Gastroesophageal sphincter (tissue), 4 donors: ENCODE measurements at regions not wholly inside any gene's neighbourhood (a gene's known extent, or its start where the extent isn't known, plus 50 kb on each side); places are given as distances from the start of the nearest gene placed in this dataset.

ENCODE experiments used
- ATAC-seq: fragments of 150-250 bp; one replicate; pipeline ENCODE4 v1.9.1; 2016; ENCODE audit warnings: mild to moderate bottlenecking, moderate library complexity
- H3K27ac ChIP-seq, 4 donors: fragments of 200-600 bp; sonication (generic) in 3 of 4; 1 replicate in 3 of 4; 2 replicates in 1 of 4; pipeline ENCODE4 v1.5.1; 2016 to 2019
- H3K27me3 ChIP-seq: fragments of 200-600 bp; sonication (generic); one replicate; pipeline ENCODE4 v1.5.1; 2019
- H3K36me3 ChIP-seq, 2 donors: fragments of 200-600 bp; sonication (generic); one replicate each; pipeline ENCODE4 v1.5.1; 2019; ENCODE audit warnings: control low read depth in 1 of 2
- H3K4me1 ChIP-seq, 3 donors: fragments of 200-600 bp; sonication (generic); 1 replicate in 2 of 3; 2 replicates in 1 of 3; pipeline ENCODE4 v1.5.1; 2016 to 2019; ENCODE audit warnings: control low read depth in 2 of 3
- H3K4me3 ChIP-seq, 2 donors: fragments of 200-600 bp; sonication (generic); one replicate each; pipeline ENCODE4 v1.5.1; 2019; ENCODE audit warnings: mild to moderate bottlenecking in 1 of 2, moderate library complexity in 1 of 2
- H3K9me3 ChIP-seq, 3 donors: fragments of 200-600 bp; sonication (generic); one replicate each; pipeline ENCODE4 v1.5.1; 2017 to 2019; ENCODE audit warnings: control low read depth in 2 of 3
- EP300 ChIP-seq: sonication (generic); formaldehyde crosslinking; IDR thresholded peaks from one replicate; pipeline ENCODE4 v1.6.1; 2017; ENCODE audit warnings: antibody characterized with exemption, mild to moderate bottlenecking
- POLR2A ChIP-seq, 2 donors: fragments of 450-650 bp; IDR thresholded peaks; one replicate each; pipeline ENCODE4 v1.6.1; 2017; ENCODE audit warnings: antibody characterized with exemption in 2 of 2, mild to moderate bottlenecking in 2 of 2, moderate library complexity in 1 of 2
- POLR2AphosphoS5 ChIP-seq: sonication (generic); formaldehyde crosslinking; IDR thresholded peaks from one replicate; pipeline ENCODE4 v1.6.1; 2017; ENCODE audit warnings: antibody characterized with exemption
- WGBS, 2 donors: methylation state at CpG; one replicate each; pipeline ENCODE4 v1.1.5; 2018; ENCODE audit warnings: low coverage in 1 of 2; 5-methylcytosine and 5-hydroxymethylcytosine counted together
- TF ChIP-seq, protein P1 (sequence below), 4 experiments: fragments of 200-600 bp in 2 of 4; fragments of 450-650 bp in 2 of 4; sonication (generic) in 1 of 4; IDR thresholded peaks; one replicate each; pipeline ENCODE4 v1.5.1; 2017 to 2019; ENCODE audit warnings: antibody characterized with exemption in 4 of 4, mild to moderate bottlenecking in 2 of 4, moderate library complexity in 2 of 4

DNA sequence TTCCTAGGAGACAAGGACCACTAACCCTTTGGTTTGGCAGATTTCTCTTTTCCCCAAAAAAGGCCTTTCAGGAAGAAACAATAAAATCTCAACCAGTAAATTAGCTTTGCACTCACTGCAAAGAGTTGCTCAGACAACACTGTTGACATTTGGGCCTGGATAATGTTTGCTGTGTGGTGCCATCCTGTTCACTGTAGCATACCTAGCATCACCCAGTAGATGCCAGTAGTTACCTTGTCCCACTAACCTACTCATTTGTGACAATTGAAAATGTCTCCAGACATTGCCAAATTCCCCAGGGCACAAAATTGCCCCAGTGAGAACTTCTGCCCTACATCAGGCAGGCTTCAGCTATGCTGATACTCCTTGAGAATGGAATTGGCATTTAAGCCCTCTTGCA lies 177.0 kb upstream of the ERCC4 start:
- Histone ChIP-seq H3K27me3 (no peaks in the 10 kb centered on the region), H3K36me3 (no peaks in the 10 kb centered on the region), H3K4me3 (no peak overlapping the region), H3K27ac (no peak overlapping the region), H3K9me3 (peaks cover 0 to 15% (median 0%) of the 10 kb centered on the region in 3 donors), H3K4me1 (no peaks in the 10 kb centered on the region)
- no peak for ATAC-seq
- TF ChIP-seq POLR2AphosphoS5 (no peak), POLR2A (IDR thresholded peaks at IDR 0.05) (no peak), EP300 (no peak)
- TF ChIP-seq, protein P1, sequence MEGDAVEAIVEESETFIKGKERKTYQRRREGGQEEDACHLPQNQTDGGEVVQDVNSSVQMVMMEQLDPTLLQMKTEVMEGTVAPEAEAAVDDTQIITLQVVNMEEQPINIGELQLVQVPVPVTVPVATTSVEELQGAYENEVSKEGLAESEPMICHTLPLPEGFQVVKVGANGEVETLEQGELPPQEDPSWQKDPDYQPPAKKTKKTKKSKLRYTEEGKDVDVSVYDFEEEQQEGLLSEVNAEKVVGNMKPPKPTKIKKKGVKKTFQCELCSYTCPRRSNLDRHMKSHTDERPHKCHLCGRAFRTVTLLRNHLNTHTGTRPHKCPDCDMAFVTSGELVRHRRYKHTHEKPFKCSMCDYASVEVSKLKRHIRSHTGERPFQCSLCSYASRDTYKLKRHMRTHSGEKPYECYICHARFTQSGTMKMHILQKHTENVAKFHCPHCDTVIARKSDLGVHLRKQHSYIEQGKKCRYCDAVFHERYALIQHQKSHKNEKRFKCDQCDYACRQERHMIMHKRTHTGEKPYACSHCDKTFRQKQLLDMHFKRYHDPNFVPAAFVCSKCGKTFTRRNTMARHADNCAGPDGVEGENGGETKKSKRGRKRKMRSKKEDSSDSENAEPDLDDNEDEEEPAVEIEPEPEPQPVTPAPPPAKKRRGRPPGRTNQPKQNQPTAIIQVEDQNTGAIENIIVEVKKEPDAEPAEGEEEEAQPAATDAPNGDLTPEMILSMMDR (IDR thresholded peaks at IDR 0.05) = no peak

DNA sequence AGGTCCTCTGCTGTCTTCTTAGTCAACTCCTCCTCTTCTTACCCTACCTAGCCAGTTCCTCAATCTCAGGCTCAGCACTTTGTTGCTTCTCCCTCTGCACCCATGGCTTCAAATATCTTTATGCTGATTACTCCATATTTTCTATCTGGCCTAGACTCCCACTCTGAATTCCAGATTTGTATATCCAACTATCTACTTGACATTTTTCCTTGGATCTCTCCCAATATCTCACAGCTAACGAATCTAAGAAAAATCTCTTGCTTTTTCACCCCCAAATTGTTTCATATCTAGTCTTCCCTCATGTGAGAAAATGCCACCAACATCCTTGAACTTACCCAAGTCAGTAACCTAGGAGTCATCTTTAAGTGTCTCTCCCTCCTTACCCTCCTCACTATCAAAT lies 176.4 kb upstream of the ERCC4 start:
- H3K27me3 ChIP-seq = no peaks in the 10 kb centered on the region
- no peaks in the 10 kb centered on the region for H3K4me1 ChIP-seq
- peaks cover 0 to 15% (median 0%) of the 10 kb centered on the region in 3 donors for H3K9me3 ChIP-seq
- no peak for ATAC-seq
- no peak overlapping the region for H3K4me3 ChIP-seq
- no peaks in the 10 kb centered on the region for H3K36me3 ChIP-seq
- no peak for TF ChIP-seq POLR2A (IDR thresholded peaks at IDR 0.05)
- H3K27ac ChIP-seq = no peak overlapping the region
- 25 to 42% methylated on average over 1 of the region's 1 CpG for WGBS, 2 donors

DNA sequence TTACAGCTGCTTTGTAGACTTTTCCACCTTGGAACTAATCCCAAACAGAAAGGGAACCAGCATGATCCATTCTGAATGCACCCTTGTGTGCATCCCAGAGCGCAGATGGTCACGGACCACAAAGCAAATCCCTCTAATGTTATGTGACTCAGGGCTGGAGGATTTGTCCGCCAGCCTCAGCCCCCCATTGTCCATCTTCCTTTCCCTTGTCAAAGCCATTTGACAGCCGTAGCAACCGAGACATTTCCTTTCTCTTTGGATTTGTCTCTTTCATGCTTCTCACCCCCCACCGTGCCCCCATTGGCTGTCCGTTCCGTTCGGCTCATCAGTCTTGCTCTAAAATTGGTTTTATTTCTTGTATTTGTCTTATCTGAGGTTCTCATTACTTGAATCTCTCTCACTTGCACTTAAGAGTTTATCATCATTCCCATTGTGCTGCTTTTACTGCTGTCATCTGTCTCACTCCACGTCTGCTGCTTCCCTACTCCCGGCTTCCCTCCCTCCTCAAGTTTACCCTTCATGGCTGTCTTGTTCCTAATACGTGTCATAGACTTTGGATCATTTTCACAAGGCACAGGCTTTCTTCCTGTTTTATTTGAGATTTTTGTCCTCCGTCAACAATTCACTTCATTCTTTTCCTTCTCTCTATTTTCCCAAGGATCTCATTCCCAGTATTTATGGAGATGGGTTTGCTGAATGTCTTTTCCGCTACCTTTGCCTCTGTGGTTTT lies 163.4 kb upstream of the ERCC4 start:
- no peaks in the 10 kb centered on the region for H3K36me3 ChIP-seq
- 33 to 55% methylated on average over 13 to 14 of the region's 14 CpGs for WGBS, 2 donors
- TF ChIP-seq POLR2AphosphoS5 (no peak), EP300 (no peak)
- no peak overlapping the region for H3K27ac ChIP-seq
- H3K4me3 ChIP-seq = no peak overlapping the region
- H3K9me3 ChIP-seq = no peaks in the 10 kb centered on the region
- H3K4me1 ChIP-seq = no peaks in the 10 kb centered on the region
- ATAC-seq = no peak
- H3K27me3 ChIP-seq = no peaks in the 10 kb centered on the region

DNA sequence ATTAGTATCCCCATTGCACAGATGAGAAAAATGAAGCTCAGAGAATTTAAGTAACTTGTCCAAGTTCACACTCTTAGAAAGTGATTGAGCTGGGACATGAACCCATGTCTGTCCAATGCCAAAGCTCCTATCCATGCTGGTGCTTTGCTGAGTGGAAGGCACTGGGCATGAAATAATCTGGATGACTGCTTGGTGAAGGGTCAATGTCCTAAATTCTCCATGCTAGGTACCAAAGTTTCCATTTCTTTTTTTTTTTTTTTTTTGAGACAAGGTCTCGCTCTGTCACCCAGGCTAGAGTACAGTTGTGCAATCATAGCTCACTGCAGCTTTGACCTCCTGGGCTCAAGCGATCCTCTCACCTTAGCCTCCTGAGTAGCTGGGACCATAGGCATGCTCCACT lies 153.6 kb upstream of the ERCC4 start:
- H3K4me3 ChIP-seq = no peak overlapping the region
- no peak overlapping the region for H3K27ac ChIP-seq
- TF ChIP-seq POLR2A (IDR thresholded peaks at IDR 0.05) (no peak), POLR2AphosphoS5 (no peak), EP300 (no peak)
- TF ChIP-seq, protein P1 (IDR thresholded peaks at IDR 0.05) = no peak
- no peaks in the 10 kb centered on the region for H3K9me3 ChIP-seq
- H3K4me1 ChIP-seq = peaks cover 0 to 3% (median 0%) of the 10 kb centered on the region in 3 donors
- no peak for ATAC-seq
- H3K27me3 ChIP-seq = no peaks in the 10 kb centered on the region
- WGBS, 2 donors = 83% methylated on average over 2 of the region's 2 CpGs; no CpG with 5 or more reads in 1 of the 2 donors
- H3K36me3 ChIP-seq = no peaks in the 10 kb centered on the region

GRCh38 chr16:13767215-13767614 lies 152.7 kb upstream of the ERCC4 start:
- no peaks in the 10 kb centered on the region for H3K27me3 ChIP-seq
- no peak for ATAC-seq

GRCh38 chr16:13768471-13768870 lies 151.5 kb upstream of the ERCC4 start:
- TF ChIP-seq, protein P1 (IDR thresholded peaks at IDR 0.05) = no peak
- TF ChIP-seq POLR2AphosphoS5 (no peak), EP300 (no peak), POLR2A (IDR thresholded peaks at IDR 0.05) (no peak)
- 59 to 83% methylated on average over 4 of the region's 4 CpGs for WGBS, 2 donors

More at GRCh38 chr16:13767215-13767614, 152.7 kb upstream of the ERCC4 start:
- no peak overlapping the region for H3K27ac ChIP-seq
- TF ChIP-seq POLR2A (IDR thresholded peaks at IDR 0.05) = no peak
- TF ChIP-seq, protein P1 (IDR thresholded peaks at IDR 0.05) = peak; percentile 11 to 59 (median 50)
- TF ChIP-seq EP300 = no peak
- TF ChIP-seq POLR2AphosphoS5 = no peak
- no peaks in the 10 kb centered on the region for H3K36me3 ChIP-seq
- H3K4me1 ChIP-seq = peaks cover 0 to 3% (median 0%) of the 10 kb centered on the region in 3 donors
- no peak overlapping the region for H3K4me3 ChIP-seq
- H3K9me3 ChIP-seq = no peaks in the 10 kb centered on the region
- 14 to 34% methylated on average over 7 of the region's 7 CpGs for WGBS, 2 donors

More at GRCh38 chr16:13768471-13768870, 151.5 kb upstream of the ERCC4 start:
- no peak for ATAC-seq
- H3K27me3 ChIP-seq = no peaks in the 10 kb centered on the region
- no peaks in the 10 kb centered on the region for H3K36me3 ChIP-seq
- no peak overlapping the region for H3K27ac ChIP-seq
- no peaks in the 10 kb centered on the region for H3K9me3 ChIP-seq
- no peak overlapping the region for H3K4me3 ChIP-seq
- peaks cover 0 to 3% (median 0%) of the 10 kb centered on the region in 3 donors for H3K4me1 ChIP-seq
